ENCODE measurements at regions not wholly inside any gene's neighbourhood (a gene's known extent, or its start where the extent isn't known, plus 50 kb on each side); places are given as distances from the start of the nearest gene placed in this dataset.

DNA sequence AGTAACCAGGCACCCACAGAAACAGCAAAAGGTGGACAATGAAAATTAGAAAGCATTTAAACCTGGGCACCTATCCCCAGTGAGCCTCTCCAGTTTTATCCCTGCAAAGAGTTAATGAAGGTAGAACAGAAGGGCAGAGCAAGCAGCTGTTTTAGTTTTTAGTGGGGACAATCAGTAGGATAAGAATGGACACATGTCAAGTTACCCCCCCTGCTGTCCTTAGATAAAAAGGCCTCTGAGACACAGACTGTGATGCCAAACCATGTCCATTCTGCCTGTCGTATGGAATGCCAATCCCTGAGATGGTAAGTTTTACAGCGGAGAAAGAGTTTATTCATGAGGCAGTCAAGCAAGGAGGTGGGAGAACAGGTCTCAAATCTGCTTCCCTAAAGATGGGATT, 162.6 kb upstream of the AGR3 start:
- TF ChIP-seq, protein P1, sequence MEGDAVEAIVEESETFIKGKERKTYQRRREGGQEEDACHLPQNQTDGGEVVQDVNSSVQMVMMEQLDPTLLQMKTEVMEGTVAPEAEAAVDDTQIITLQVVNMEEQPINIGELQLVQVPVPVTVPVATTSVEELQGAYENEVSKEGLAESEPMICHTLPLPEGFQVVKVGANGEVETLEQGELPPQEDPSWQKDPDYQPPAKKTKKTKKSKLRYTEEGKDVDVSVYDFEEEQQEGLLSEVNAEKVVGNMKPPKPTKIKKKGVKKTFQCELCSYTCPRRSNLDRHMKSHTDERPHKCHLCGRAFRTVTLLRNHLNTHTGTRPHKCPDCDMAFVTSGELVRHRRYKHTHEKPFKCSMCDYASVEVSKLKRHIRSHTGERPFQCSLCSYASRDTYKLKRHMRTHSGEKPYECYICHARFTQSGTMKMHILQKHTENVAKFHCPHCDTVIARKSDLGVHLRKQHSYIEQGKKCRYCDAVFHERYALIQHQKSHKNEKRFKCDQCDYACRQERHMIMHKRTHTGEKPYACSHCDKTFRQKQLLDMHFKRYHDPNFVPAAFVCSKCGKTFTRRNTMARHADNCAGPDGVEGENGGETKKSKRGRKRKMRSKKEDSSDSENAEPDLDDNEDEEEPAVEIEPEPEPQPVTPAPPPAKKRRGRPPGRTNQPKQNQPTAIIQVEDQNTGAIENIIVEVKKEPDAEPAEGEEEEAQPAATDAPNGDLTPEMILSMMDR (optimal IDR thresholded peaks at IDR 0.05 in 1 of 3, IDR thresholded peaks at IDR 0.05 in 1 of 3, conservative IDR thresholded peaks at IDR 0.05 in 1 of 3; ENCODE audit: extremely low read depth in 1 of 3, insufficient read depth in 2 of 3, low read length in 3 of 3), result no peak
- no peak for TF ChIP-seq EZH2 (IDR thresholded peaks at IDR 0.05; ENCODE audit: low read length)

All from keratinocyte (primary cell).